ENCODE measurements at regions not wholly inside any gene's neighbourhood (a gene's known extent, or its start where the extent isn't known, plus 50 kb on each side); places are given as distances from the start of the nearest gene placed in this dataset.
A peak's percentile ranks its signal among the peaks of the same experiment; 100 is the strongest.

GRCh38 chr16:85172455-85173145, 60.3 kb upstream of the CIBAR2 start (continued):
- TF ChIP-seq REPIN1 (CRISPR knock-in tag; IDR thresholded peaks at IDR 0.05; ENCODE audit: borderline replicate concordance, low read depth) = peak; percentile 56; the same call in 1 of the 2 replicates
- no peak for TF ChIP-seq NFE2 (CRISPR knock-in tag; IDR thresholded peaks at IDR 0.05)
- peak; percentile 82 for TF ChIP-seq BHLHE40 (IDR thresholded peaks at IDR 0.05; ENCODE audit: low read length)
- TF ChIP-seq XRCC5 (optimal IDR thresholded peaks at IDR 0.05; ENCODE audit: low read length) = peak; percentile 80
- TF ChIP-seq, protein P1, sequence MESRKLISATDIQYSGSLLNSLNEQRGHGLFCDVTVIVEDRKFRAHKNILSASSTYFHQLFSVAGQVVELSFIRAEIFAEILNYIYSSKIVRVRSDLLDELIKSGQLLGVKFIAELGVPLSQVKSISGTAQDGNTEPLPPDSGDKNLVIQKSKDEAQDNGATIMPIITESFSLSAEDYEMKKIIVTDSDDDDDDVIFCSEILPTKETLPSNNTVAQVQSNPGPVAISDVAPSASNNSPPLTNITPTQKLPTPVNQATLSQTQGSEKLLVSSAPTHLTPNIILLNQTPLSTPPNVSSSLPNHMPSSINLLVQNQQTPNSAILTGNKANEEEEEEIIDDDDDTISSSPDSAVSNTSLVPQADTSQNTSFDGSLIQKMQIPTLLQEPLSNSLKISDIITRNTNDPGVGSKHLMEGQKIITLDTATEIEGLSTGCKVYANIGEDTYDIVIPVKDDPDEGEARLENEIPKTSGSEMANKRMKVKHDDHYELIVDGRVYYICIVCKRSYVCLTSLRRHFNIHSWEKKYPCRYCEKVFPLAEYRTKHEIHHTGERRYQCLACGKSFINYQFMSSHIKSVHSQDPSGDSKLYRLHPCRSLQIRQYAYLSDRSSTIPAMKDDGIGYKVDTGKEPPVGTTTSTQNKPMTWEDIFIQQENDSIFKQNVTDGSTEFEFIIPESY (CRISPR knock-in tag; IDR thresholded peaks at IDR 0.05) = peak; percentile 29; the same call in 1 of the 2 replicates
- TF ChIP-seq ARID4A (CRISPR knock-in tag; IDR thresholded peaks at IDR 0.05; ENCODE audit: borderline replicate concordance) = peak; percentile 75; the same call in 1 of the 2 replicates
- peak; percentile 71 for TF ChIP-seq HDAC1 (CRISPR knock-in tag; IDR thresholded peaks at IDR 0.05)
- TF ChIP-seq NRL (CRISPR knock-in tag; IDR thresholded peaks at IDR 0.05; ENCODE audit: borderline replicate concordance) = peak; percentile 80
- TF ChIP-seq ZNF687 (CRISPR knock-in tag; IDR thresholded peaks at IDR 0.05) = peak; percentile 64
- TF ChIP-seq BORCS8-MEF2B (CRISPR knock-in tag; IDR thresholded peaks at IDR 0.05) = peak; percentile 63
- peak; percentile 86 for TF ChIP-seq CTCF (CRISPR knock-in tag; IDR thresholded peaks at IDR 0.05)
- peak; percentile 60; the same call in 1 of the 2 replicates for TF ChIP-seq FOXC1 (CRISPR knock-in tag; IDR thresholded peaks at IDR 0.05; ENCODE audit: borderline replicate concordance)
- no peak for TF ChIP-seq FOXK1 (CRISPR knock-in tag; IDR thresholded peaks at IDR 0.05; ENCODE audit: borderline replicate concordance, low read depth)
- TF ChIP-seq ZNF761 (CRISPR knock-in tag; conservative IDR thresholded peaks at IDR 0.05) = 0 out of 2 replicates have a peak, but pooled peaks have one; percentile 76
- TF ChIP-seq SPEN (CRISPR knock-in tag; IDR thresholded peaks at IDR 0.05; ENCODE audit: low read depth) = peak; percentile 16; the same call in 1 of the 2 replicates
- TF ChIP-seq POLR2A (IDR thresholded peaks at IDR 0.05; ENCODE audit: insufficient read depth in 1 of 2, low read depth in 2 of 2, low read length in 2 of 2) = no peak
